Tibial nerve (tissue), 3 donors: ENCODE measurements at regions not wholly inside any gene's neighbourhood (a gene's known extent, or its start where the extent isn't known, plus 50 kb on each side); places are given as distances from the start of the nearest gene placed in this dataset.

Experiments used
- POLR2A ChIP-seq, 2 donors: fragments of 450-650 bp; IDR thresholded peaks; one replicate each; pipeline ENCODE4 v1.6.1; 2017; ENCODE audit warnings: antibody characterized with exemption in 2 of 2, mild to moderate bottlenecking in 2 of 2, moderate library complexity in 2 of 2
- TF ChIP-seq, protein P1 (sequence below), 5 experiments: fragments of 200-600 bp in 3 of 5; fragments of 450-650 bp in 2 of 5; sonication (generic) in 3 of 5; IDR thresholded peaks; one replicate each; pipeline ENCODE4 v1.5.1; 2016 to 2019; ENCODE audit warnings: antibody characterized with exemption in 5 of 5, mild to moderate bottlenecking in 3 of 5, moderate library complexity in 2 of 5

DNA sequence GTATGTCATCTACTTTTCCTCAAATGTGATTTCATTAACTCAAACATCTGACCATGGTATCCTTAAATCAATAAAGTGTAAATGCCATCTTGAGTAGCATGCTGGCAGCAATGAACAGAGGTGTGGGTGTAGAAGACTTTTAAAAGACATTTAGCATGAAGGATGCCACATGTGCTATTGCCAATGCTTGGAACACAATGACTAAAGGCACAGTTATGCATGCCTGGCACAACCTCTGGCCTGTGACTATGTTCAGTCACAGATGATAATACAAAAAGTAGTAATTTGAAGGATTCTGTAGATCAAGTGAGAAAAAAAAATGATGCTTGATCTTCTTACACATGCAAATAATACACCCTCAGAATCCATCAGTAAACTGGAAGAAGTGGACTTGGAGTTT lies 938.9 kb upstream of the ADGRL4 start:
- TF ChIP-seq, protein P1, sequence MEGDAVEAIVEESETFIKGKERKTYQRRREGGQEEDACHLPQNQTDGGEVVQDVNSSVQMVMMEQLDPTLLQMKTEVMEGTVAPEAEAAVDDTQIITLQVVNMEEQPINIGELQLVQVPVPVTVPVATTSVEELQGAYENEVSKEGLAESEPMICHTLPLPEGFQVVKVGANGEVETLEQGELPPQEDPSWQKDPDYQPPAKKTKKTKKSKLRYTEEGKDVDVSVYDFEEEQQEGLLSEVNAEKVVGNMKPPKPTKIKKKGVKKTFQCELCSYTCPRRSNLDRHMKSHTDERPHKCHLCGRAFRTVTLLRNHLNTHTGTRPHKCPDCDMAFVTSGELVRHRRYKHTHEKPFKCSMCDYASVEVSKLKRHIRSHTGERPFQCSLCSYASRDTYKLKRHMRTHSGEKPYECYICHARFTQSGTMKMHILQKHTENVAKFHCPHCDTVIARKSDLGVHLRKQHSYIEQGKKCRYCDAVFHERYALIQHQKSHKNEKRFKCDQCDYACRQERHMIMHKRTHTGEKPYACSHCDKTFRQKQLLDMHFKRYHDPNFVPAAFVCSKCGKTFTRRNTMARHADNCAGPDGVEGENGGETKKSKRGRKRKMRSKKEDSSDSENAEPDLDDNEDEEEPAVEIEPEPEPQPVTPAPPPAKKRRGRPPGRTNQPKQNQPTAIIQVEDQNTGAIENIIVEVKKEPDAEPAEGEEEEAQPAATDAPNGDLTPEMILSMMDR (IDR thresholded peaks at IDR 0.05), result no peak
- TF ChIP-seq POLR2A (IDR thresholded peaks at IDR 0.05), result no peak
